ENCODE measurements at regions not wholly inside any gene's neighbourhood (a gene's known extent, or its start where the extent isn't known, plus 50 kb on each side); places are given as distances from the start of the nearest gene placed in this dataset.

GRCh38 chr5:54785729-54786591 lies 199.4 kb downstream of the ESM1 start:
- 39 to 51% (median 45%) methylated on average over 9 of the region's 9 CpGs for WGBS, 5 donors
- Histone ChIP-seq H3K4me1 (peaks cover 0 to 14% (median 8%) of the 10 kb centered on the region in 4 donors), H3K9me3 (no peaks in the 10 kb centered on the region), H3K36me3 (no peaks in the 10 kb centered on the region), H3K27ac (peak overlapping the region in 1 of 5 donors; percentile 43), H3K27me3 (no peaks in the 10 kb centered on the region), H3K4me3 (no peak overlapping the region)
- no peak for TF ChIP-seq EP300 (IDR thresholded peaks at IDR 0.05)
- TF ChIP-seq POLR2A (IDR thresholded peaks at IDR 0.05): no peak
- intact Hi-C loops (cut with DNase I; ENCODE audit: low total_unique reads): no loop called here
- peak in 1 of 2 donors; percentile 64 for DNase-seq

GRCh38 chr5:54778783-54779182 lies 206.6 kb downstream of the ESM1 start:
- TF ChIP-seq POLR2AphosphoS5 (IDR thresholded peaks at IDR 0.05) (no peak), CTCF (IDR thresholded peaks at IDR 0.05) (no peak), EP300 (IDR thresholded peaks at IDR 0.05) (no peak), POLR2A (IDR thresholded peaks at IDR 0.05) (no peak)
- Histone ChIP-seq H3K36me3 (no peaks in the 10 kb centered on the region), H3K4me3 (no peak overlapping the region), H3K27me3 (no peaks in the 10 kb centered on the region), H3K9me3 (no peaks in the 10 kb centered on the region), H3K27ac (no peak overlapping the region), H3K4me1 (peaks cover 0 to 7% (median 2%) of the 10 kb centered on the region in 4 donors)
- no peak for DNase-seq
- WGBS, 5 donors: 91 to 100% (median 95%) methylated on average over 2 of the region's 2 CpGs
- intact Hi-C loops (cut with DNase I; ENCODE audit: low total_unique reads): no loop called here

- H3K27ac ChIP-seq: no peak overlapping the region
Measured at GRCh38 chr5:54775645-54776044, 209.7 kb downstream of the ESM1 start.

GRCh38 chr5:54774281-54775170 lies 210.9 kb downstream of the ESM1 start:
- intact Hi-C loops (cut with DNase I; ENCODE audit: low total_unique reads): no loop called here
- Histone ChIP-seq H3K36me3 (no peaks in the 10 kb centered on the region), H3K9me3 (no peaks in the 10 kb centered on the region), H3K4me3 (no peak overlapping the region), H3K27me3 (no peaks in the 10 kb centered on the region), H3K27ac (peak overlapping the region in 2 of 5 donors; percentile 10 to 14), H3K4me1 (peaks cover 0 to 7% (median 2%) of the 10 kb centered on the region in 4 donors)
- peak; percentile 67 to 90 for DNase-seq
- TF ChIP-seq POLR2A (IDR thresholded peaks at IDR 0.05) (no peak), CTCF (IDR thresholded peaks at IDR 0.05) (no peak), POLR2AphosphoS5 (IDR thresholded peaks at IDR 0.05) (peak in 2 of 3 donors; percentile 3 to 29), EP300 (IDR thresholded peaks at IDR 0.05) (no peak)
- 43 to 63% (median 46%) methylated on average over 10 of the region's 10 CpGs for WGBS, 5 donors

More at GRCh38 chr5:54775645-54776044, 209.7 kb downstream of the ESM1 start:
- H3K36me3 ChIP-seq: no peaks in the 10 kb centered on the region
- DNase-seq: no peak
- no peak for TF ChIP-seq EP300 (IDR thresholded peaks at IDR 0.05)
- TF ChIP-seq POLR2AphosphoS5 (IDR thresholded peaks at IDR 0.05): no peak
- TF ChIP-seq POLR2A (IDR thresholded peaks at IDR 0.05): no peak
- no peak for TF ChIP-seq CTCF (IDR thresholded peaks at IDR 0.05)
- H3K9me3 ChIP-seq: no peaks in the 10 kb centered on the region
- H3K4me1 ChIP-seq: peaks cover 0 to 7% (median 2%) of the 10 kb centered on the region in 4 donors
- H3K27me3 ChIP-seq: no peaks in the 10 kb centered on the region
- H3K4me3 ChIP-seq: no peak overlapping the region
- intact Hi-C loops (cut with DNase I; ENCODE audit: low total_unique reads): no loop called here

All from stomach (tissue), 8 donors.